22Rv1 (cell line): ENCODE measurements at regions not wholly inside any gene's neighbourhood (a gene's known extent, or its start where the extent isn't known, plus 50 kb on each side); places are given as distances from the start of the nearest gene placed in this dataset.

Experiments used
- H3K27ac ChIP-seq: fragments of 450-650 bp; 2 replicates; pipeline ENCODE4 v1.5.1; 2017
- CTCF ChIP-seq: fragments of 450-650 bp; IDR thresholded peaks from 2 replicates; pipeline ENCODE4 v1.5.1; 2017; ENCODE audit warnings: mild to moderate bottlenecking
- ZFX ChIP-seq: fragments of 450-650 bp; IDR thresholded peaks from 2 replicates; pipeline ENCODE4 v1.6.1; 2017; ENCODE audit warnings: antibody characterized with exemption, borderline replicate concordance

GRCh38 chr17:69908626-69909368 is 166.2 kb upstream of the KCNJ16 start:
- H3K27ac ChIP-seq = no peak overlapping the region

GRCh38 chr17:69909389-69909788 is 165.6 kb upstream of the KCNJ16 start:
- no peak overlapping the region for H3K27ac ChIP-seq
- no peak for TF ChIP-seq ZFX
- no peak for TF ChIP-seq CTCF

More at GRCh38 chr17:69908626-69909368, 166.2 kb upstream of the KCNJ16 start:
- TF ChIP-seq CTCF (no peak), ZFX (no peak)

- TF ChIP-seq CTCF = no peak
- TF ChIP-seq ZFX = no peak
- H3K27ac ChIP-seq = no peak overlapping the region
Observed at GRCh38 chr17:69912805-69913204, 162.2 kb upstream of the KCNJ16 start.

- TF ChIP-seq CTCF = no peak
- TF ChIP-seq ZFX = no peak
- no peak overlapping the region for H3K27ac ChIP-seq
Observed at GRCh38 chr17:69913216-69913615, 161.8 kb upstream of the KCNJ16 start.

GRCh38 chr17:69913616-69914015 is 161.4 kb upstream of the KCNJ16 start:
- TF ChIP-seq ZFX = no peak
- H3K27ac ChIP-seq = no peak overlapping the region

GRCh38 chr17:69914520-69914919 is 160.5 kb upstream of the KCNJ16 start:
- no peak overlapping the region for H3K27ac ChIP-seq
- TF ChIP-seq CTCF (no peak), ZFX (no peak)

GRCh38 chr17:69916761-69917160 is 158.3 kb upstream of the KCNJ16 start:
- no peak overlapping the region for H3K27ac ChIP-seq
- TF ChIP-seq ZFX (no peak), CTCF (no peak)

- TF ChIP-seq CTCF = no peak
- TF ChIP-seq ZFX = no peak
- no peak overlapping the region for H3K27ac ChIP-seq
Observed at GRCh38 chr17:69918164-69918563, 156.9 kb upstream of the KCNJ16 start.
